Peyer's patch (tissue), 4 donors: ENCODE measurements at regions not wholly inside any gene's neighbourhood (a gene's known extent, or its start where the extent isn't known, plus 50 kb on each side); places are given as distances from the start of the nearest gene placed in this dataset.
"Not testable (repeated sequence)": the region's sequence is repeated elsewhere in the genome, so short reads cannot be mapped to it uniquely, and the experiment has no call there.

Experiments
- DNase-seq, 3 donors: peaks; one replicate each; pipeline ENCODE4 v3.0.0-alpha.2; 2017 to 2019
- H3K27ac ChIP-seq, 4 donors: fragments of 200-600 bp; sonication (generic); one replicate each; pipeline ENCODE4 v1.5.1; 2016 to 2019
- H3K27me3 ChIP-seq, 2 donors: fragments of 200-600 bp; sonication (generic); one replicate each; pipeline ENCODE4 v1.5.1; 2019
- H3K36me3 ChIP-seq, 3 donors: fragments of 200-600 bp; sonication (generic); one replicate each; pipeline ENCODE4 v1.5.1; 2016 to 2019
- H3K4me1 ChIP-seq, 4 donors: fragments of 200-600 bp; sonication (generic); one replicate each; pipeline ENCODE4 v1.5.1; 2016 to 2019
- H3K4me3 ChIP-seq, 4 donors: fragments of 200-600 bp; sonication (generic); 1 replicate in 3 of 4; 2 replicates in 1 of 4; pipeline ENCODE4 v1.5.1; 2016 to 2019; ENCODE audit warnings: mild to moderate bottlenecking in 1 of 4
- H3K9me3 ChIP-seq, 4 donors: fragments of 200-600 bp; sonication (generic); one replicate each; pipeline ENCODE4 v1.5.1; 2016 to 2019; ENCODE audit warnings: mild to moderate bottlenecking in 1 of 4
- CTCF ChIP-seq, 6 experiments: fragments of 450-650 bp in 4 of 6; fragments of 200-600 bp in 2 of 6; sonication (generic) in 1 of 6; IDR thresholded peaks; one replicate each; pipeline ENCODE4 v1.5.1; 2017 to 2019; ENCODE audit warnings: antibody characterized with exemption in 6 of 6, mild to moderate bottlenecking in 3 of 6, moderate library complexity in 1 of 6
- POLR2A ChIP-seq, 2 donors: fragments of 450-650 bp; IDR thresholded peaks; one replicate each; pipeline ENCODE4 v1.5.1; 2017; ENCODE audit warnings: antibody characterized with exemption in 2 of 2, mild to moderate bottlenecking in 2 of 2, moderate library complexity in 2 of 2

DNA sequence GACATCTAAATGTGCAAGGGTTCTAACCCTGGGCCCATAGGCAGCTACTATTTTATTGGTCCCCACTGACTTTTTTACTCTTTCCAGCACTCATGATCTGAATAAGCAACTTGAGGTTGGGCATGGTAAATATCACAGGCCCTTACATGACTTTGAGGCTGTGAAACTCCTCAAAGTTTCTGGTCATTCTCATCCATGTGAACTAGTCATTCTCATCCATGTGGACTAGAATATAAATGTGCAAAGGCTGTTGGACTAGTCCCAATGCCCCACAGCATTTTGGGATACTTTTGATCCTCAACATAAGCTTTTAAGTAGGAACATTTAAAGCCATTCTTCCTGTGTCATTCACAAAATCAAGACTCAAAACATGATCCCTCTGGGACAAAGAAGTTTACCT, 290.7 kb upstream of the PPARGC1A start:
- Histone ChIP-seq H3K27ac (no peak overlapping the region), H3K4me3 (no peak overlapping the region), H3K9me3 (no peaks in the 10 kb centered on the region), H3K27me3 (no peaks in the 10 kb centered on the region), H3K4me1 (no peaks in the 10 kb centered on the region), H3K36me3 (no peaks in the 10 kb centered on the region)
- TF ChIP-seq POLR2A (IDR thresholded peaks at IDR 0.05) (no peak), CTCF (IDR thresholded peaks at IDR 0.05) (no peak)
- no peak for DNase-seq

DNA sequence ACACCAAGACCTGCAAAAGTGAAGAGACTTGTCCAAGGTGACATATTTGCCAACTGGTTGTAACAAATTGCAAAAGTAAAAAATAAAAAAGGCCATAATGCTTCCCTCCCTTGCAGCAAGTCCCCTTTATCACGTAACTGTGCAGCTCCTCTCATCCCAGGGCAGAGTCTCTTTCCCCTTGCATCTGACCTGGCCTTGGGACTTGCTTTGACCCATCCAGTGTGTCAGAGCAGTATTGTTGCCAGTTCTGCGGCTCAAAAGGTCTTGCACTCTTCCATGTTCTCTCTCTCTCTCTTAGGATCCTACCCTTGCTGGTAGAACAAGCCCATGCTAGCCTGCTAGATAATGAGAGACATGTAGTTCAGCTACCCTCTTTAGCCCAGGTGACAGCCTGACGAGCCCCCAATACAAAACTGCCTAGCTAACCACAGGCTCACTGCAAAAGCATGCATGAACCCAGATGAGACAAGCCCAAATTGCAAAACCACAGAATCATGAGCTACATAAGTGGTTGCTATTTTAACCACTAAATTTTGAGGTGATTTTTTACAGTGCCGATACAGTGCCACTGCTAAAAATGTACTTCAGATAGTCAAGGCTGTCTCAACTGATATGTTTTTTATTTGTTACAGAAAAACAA, 289.5 kb upstream of the PPARGC1A start:
- DNase-seq = no peak
- TF ChIP-seq CTCF (IDR thresholded peaks at IDR 0.05) (no peak), POLR2A (IDR thresholded peaks at IDR 0.05) (no peak)
- Histone ChIP-seq H3K36me3 (no peaks in the 10 kb centered on the region), H3K27me3 (no peaks in the 10 kb centered on the region), H3K27ac (no peak overlapping the region), H3K4me3 (no peak overlapping the region), H3K9me3 (no peaks in the 10 kb centered on the region), H3K4me1 (no peaks in the 10 kb centered on the region)

GRCh38 chr4:24177443-24177842, 287.6 kb upstream of the PPARGC1A start:
- H3K4me3 ChIP-seq, H3K27ac ChIP-seq, H3K36me3 ChIP-seq, DNase-seq, H3K27me3 ChIP-seq, H3K9me3 ChIP-seq, H3K4me1 ChIP-seq: not testable (repeated sequence)

GRCh38 chr4:24175707-24176106, 285.9 kb upstream of the PPARGC1A start:
- Histone ChIP-seq H3K4me3 (no peak overlapping the region), H3K9me3 (no peaks in the 10 kb centered on the region), H3K27me3 (no peaks in the 10 kb centered on the region), H3K27ac (no peak overlapping the region), H3K4me1 (no peaks in the 10 kb centered on the region), H3K36me3 (no peaks in the 10 kb centered on the region)
- no peak for DNase-seq
- TF ChIP-seq CTCF (IDR thresholded peaks at IDR 0.05) (no peak), POLR2A (IDR thresholded peaks at IDR 0.05) (no peak)

DNA sequence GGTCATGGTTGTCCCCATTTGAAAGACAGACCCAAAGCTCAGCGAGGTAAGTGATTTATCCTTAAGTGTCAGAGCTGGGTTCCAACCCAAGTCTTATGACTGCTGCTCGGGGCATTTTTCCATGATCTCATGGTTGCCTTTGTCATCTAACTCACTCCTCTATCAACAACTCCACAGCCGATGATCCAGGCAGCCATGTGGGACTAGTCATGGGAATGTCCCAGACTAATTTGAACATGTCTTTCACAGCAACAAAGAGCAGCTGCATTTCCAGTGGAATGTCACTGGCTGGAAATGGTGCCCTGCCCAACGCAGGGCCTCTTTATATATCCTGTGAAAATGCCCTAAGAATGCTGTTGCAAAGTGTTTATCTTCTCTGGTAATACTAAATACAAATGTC, 284.8 kb upstream of the PPARGC1A start:
- Histone ChIP-seq H3K27me3 (no peaks in the 10 kb centered on the region), H3K4me3 (no peak overlapping the region), H3K4me1 (no peaks in the 10 kb centered on the region), H3K9me3 (no peaks in the 10 kb centered on the region), H3K36me3 (no peaks in the 10 kb centered on the region), H3K27ac (no peak overlapping the region)
- no peak for TF ChIP-seq POLR2A (IDR thresholded peaks at IDR 0.05)
- TF ChIP-seq CTCF (IDR thresholded peaks at IDR 0.05) = no peak
- DNase-seq = no peak

DNA sequence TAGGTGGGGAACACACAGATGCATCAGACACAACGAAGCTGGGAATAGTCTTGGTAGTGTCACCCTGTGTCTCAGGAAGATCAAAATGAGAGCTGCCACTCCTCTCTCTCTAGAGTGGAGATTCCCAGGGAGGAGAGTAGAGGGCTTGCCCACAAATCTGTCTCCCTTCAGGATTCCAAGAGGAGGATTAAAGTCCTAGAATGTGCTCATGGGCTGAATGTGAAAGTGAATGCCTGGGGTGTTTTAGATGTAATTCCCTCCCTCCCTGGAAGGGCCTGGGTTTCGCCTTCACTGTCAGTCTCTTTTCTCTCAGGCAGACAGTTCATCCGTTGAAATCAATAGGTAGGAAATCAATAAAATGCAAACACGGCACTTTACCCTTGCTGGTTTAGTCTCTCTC, 282.6 kb upstream of the PPARGC1A start:
- Histone ChIP-seq H3K36me3 (no peaks in the 10 kb centered on the region), H3K27me3 (no peaks in the 10 kb centered on the region), H3K27ac (no peak overlapping the region), H3K9me3 (no peaks in the 10 kb centered on the region), H3K4me3 (no peak overlapping the region), H3K4me1 (no peaks in the 10 kb centered on the region)
- DNase-seq = no peak
- no peak for TF ChIP-seq CTCF (IDR thresholded peaks at IDR 0.05)
- TF ChIP-seq POLR2A (IDR thresholded peaks at IDR 0.05) = no peak
